Stimulated activated CD8-positive, alpha-beta memory T cell treated with anti-CD3 and anti-CD28 coated beads, Interleukin-2, amount 100 ng/mL, for 1 hour (primary cell): ENCODE measurements at regions not wholly inside any gene's neighbourhood (a gene's known extent, or its start where the extent isn't known, plus 50 kb on each side); places are given as distances from the start of the nearest gene placed in this dataset.

Experiments used
- DNase-seq, 2 donors: peaks; one replicate each; pipeline ENCODE4 v3.0.0-alpha.2; 2020; ENCODE audit warnings: low read depth in 2 of 2

DNA sequence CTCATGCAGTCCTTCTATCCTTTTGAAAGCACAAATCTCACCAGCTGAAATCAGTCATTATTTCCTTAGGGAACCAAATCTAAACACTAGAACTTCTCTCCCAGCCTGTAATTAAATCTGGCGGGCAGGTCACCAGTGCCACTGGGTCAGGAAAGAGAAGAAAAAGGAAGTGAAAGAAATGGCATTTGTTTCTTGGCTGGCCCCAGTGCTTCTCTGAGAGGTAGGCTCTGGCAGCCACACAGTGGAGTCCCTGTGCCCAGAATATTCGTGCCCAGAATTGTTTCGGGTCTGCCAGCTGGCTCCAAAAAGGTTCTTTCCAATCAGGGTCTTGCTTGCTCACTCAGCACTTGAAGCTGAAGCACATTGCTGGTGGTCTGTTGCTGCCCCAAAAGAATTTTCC lies 133.9 kb upstream of the MTAP start:
- no peak for DNase-seq

- no peak for DNase-seq
Measured at GRCh38 chr9:21669701-21670100, 132.7 kb upstream of the MTAP start.

DNA sequence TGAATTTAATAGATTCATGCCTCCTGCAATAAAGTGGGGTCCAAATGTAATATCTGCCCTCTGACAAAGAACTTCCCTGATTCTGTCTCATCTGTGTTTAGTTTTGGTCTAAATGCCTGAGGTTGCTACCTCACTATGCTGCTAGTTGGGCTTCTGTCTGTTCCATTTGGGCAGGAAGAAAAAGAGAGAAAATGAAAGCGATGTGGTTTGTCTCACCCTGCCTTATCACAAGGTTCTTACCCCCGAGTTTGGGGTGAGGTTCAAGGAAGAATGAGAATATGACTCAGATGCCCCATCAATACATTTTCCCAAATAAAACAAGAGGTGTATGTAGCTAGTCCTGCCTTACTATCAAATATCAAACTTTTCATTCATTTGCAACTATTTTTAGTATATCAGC lies 132.1 kb upstream of the MTAP start:
- DNase-seq: no peak

DNA sequence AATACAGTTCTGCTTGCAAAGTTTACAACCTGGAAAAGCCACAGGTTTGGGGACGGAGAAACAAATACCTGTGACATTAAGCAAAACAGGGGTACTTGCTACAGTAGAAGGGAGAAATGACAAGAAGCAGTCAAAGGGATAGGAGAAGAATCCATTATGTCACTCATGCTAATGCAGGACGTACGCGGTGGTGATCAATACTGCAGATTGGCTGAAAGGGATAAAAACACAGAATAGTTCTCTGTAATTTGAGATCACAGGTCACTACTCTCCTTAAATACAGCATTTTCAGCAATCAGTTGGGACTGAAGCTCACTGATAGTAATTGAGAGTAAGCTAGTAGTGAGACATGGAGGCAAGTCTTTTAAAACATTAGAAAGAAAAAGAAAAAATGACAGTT lies 130.3 kb upstream of the MTAP start:
- DNase-seq: no peak

DNA sequence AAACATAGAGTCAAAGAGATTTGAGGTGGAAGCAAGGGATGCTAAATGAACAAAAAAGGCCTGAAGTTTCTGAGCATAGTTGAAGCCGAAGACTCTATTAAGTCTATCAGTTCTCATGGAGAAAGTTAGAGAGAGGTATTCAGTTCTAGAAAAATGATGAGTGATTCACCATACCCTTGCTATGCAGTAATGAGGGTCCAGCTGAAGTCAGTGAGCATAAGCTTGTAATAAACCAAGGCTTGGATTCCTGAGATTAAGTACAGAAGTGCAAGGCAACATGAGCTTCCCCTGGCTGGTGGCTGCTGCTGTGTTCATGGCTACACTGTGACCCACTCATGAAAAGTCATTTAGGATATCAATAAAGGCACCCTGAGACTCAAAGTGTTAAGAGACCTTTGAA lies 129.7 kb upstream of the MTAP start:
- DNase-seq: no peak

DNA sequence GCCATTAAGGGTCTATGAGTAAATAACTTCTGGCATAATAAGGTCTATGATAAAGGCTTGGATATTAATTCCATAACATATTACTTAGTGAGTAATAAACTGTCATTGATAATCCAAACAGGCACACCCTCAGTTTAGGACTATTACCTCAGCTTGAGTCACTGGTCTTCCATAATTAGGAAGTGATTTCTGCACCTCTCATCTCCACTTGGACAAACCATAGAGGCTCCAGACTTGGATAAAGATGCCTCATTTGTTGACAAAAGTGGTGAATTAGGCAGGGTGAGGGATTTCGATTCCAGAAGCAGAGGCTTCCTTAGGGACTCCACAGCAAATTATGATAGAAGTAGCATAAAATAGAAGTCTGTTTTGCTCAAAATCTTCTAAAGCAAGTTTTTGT lies 127.5 kb upstream of the MTAP start:
- no peak for DNase-seq

GRCh38 chr9:21677387-21677786 lies 125.0 kb upstream of the MTAP start:
- DNase-seq: no peak

DNA sequence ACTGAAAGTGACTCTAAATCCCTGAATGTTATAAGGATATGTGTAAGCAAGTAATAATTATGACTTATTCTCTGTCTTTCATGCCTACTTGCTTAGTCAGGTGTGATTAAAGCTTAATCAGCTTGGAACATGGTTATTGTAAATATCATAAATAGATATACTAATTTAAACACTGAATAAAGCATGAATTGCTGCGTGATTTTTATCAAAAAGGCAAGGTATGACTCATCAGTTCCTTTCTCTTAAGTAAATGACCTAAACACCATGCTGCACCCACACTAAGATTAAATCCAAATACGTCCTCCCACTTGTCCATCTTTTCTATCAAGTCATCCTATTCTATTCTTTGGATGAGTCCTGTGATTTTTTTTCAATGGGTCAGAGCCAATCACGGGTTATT lies 124.6 kb upstream of the MTAP start:
- DNase-seq: no peak

- DNase-seq: no peak
Measured at GRCh38 chr9:21679432-21679831, 123.0 kb upstream of the MTAP start.

GRCh38 chr9:21680590-21680989 lies 121.8 kb upstream of the MTAP start:
- DNase-seq: no peak

GRCh38 chr9:21681641-21682040 lies 120.8 kb upstream of the MTAP start:
- no peak for DNase-seq

DNA sequence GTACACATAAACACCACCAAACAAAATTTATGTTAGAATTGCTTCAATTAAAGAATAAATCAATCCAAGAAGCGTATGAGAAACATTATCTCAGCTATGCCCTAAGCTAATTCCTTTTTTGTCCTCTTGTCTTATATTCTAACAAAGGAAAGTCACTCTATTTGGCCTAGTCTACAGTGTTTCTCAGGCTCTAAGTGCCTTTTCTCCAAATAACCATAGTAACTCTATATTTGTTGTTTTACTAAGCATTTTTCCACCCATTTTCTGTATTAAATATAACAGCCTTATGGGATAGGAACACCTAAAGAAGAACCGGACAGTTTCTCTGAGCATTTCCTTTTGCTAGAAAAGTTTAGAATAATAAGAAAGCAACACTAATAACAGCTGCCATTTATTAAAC lies 120.1 kb upstream of the MTAP start:
- DNase-seq: no peak

DNA sequence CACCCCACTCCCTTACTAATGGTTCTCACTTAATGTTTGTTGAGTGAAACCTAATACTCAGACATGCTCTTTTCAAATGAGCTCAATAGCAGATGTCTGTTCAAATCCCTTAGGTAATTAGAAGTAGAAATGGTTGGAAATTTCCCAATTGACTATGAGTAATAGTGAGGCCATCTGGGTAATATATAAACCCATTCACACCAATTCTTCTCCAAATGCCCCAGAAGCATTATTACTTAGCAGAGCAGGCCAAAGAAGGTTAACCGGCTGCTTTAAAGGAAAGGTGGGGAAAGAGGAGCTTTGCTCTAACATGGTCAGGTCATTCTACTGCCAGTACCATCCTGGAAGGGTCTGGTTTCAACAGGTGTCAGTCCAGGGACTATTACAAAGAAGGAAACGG lies 119.5 kb upstream of the MTAP start:
- no peak for DNase-seq

- no peak for DNase-seq
Measured at GRCh38 chr9:21683484-21684175, 118.8 kb upstream of the MTAP start.

DNA sequence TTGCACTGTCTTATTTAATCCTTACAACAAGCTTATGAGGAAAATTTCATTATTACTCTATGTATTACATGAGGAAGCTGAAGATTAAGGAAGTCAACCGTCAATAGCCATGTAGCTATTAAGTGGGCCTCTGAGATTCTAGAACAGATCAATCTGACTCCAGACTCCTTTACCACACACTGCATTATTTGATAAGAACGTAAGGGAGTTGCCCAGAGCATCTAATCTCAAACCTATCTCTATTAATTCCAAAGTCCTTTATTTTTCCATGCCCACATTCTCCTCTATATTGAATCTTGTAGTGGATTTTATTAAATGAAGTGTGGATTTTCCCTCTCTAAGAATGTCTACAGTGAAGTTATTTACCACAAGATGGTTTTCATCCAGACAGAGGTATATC lies 118.2 kb upstream of the MTAP start:
- no peak for DNase-seq

DNA sequence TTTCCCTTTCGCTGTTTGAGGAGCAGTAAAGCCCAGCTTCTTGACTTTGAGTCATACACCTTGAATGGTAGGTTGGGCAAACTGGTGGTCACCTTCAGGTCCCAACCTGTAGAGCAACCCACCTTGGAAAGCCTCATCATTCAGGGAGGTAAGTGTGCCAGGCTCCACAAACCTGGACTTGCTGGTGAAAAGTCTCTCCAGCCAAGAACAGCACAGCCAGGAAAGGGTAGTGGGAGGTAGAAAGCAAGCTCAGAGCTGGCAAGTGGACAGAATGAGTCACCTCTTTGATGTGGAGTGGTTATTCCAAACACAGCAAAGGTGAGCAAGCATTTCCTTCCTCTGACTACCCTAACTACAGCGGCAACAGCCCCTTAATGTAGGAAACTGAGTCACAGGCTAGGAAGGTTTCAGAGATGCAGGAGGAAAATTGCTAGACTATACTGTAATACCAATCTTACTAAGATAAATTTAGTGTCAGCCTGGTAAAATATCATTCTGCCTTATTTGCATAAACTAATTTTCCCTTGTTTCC lies 117.5 kb upstream of the MTAP start:
- no peak for DNase-seq

GRCh38 chr9:21685502-21685901 lies 116.9 kb upstream of the MTAP start:
- DNase-seq: no peak

DNA sequence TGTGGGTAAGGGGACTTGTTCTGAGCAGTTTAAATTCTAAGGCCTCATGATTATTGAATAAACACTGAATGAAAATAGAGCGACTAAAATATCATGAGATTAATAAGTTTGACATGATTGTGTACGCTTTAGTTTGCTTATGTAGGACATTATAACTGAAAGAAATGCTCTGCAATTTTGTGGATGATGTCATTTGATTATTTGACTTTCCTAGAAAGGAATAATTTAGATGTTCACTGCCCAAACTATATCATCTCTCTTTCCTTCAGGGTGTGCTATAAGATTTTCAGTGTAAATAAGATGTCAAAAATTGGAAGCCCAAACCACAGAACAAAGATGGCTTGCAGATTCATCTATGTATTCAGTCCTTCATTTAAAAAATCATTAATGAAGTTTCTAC lies 115.7 kb upstream of the MTAP start:
- no peak for DNase-seq

DNA sequence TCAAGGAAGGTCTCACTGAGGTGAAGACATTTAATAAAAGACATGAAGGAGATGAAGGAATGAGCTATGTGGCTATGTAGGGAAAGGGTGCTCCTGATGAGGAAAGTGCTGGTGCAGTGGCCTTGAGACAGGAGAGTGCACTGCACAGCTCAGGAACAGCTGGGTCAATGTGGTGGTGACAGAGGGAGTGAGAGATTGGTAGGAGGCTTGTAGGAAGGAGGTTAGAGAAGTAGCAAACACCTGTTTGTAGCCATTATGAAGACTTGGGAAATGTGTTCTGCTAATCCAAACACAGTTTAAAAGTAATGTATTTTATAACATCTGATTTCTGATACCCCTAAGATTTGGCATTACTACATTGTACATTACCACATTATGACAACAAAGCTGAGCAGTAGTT lies 115.1 kb upstream of the MTAP start:
- no peak for DNase-seq

GRCh38 chr9:21688108-21689102 lies 114.0 kb upstream of the MTAP start:
- no peak for DNase-seq

- no peak for DNase-seq
Measured at GRCh38 chr9:21689854-21690253, 112.6 kb upstream of the MTAP start.

GRCh38 chr9:21690561-21690960 lies 111.9 kb upstream of the MTAP start:
- DNase-seq: no peak

DNA sequence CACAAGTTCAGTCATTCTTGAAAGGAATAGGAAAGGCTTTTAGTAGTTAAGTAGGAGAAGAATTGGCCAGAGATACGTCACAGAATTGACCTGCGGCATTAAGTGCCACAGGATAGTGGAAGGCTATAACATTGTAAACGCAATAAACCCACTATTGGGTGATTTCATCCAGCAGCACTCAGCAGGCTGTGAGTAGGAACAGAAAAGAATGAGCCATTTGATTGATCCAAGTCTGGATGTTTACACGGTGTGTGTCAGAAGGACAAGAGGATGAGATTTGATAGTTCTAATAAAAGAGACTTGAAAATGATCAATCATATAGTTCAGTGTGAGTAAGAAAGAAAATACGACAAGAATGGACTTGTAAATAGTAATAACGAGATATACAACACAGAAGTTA lies 110.0 kb upstream of the MTAP start:
- DNase-seq: no peak
